ENCODE measurements at regions not wholly inside any gene's neighbourhood (a gene's known extent, or its start where the extent isn't known, plus 50 kb on each side); places are given as distances from the start of the nearest gene placed in this dataset.

DNA sequence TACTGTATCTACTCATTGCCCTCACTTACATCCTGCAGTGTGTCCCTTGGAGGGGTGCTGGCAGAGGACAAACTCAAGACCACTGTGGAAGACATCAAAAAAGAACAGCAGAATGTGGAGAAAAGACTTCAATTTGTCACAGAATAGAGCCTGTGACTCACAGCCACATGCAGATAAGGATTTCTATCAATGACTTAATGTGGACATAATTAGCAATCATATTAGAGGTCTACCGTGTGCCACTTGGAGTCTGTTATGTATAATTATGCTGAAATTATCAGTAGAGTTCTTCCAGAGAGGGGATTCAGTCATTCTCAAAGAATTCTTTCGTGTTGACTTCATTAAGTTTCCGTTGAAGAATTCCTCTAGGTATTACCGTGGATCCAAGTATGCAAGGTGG, 473.5 kb downstream of the MIAT start:
- DNase-seq (ENCODE audit: low read depth) = no peak
- TF ChIP-seq, protein P1, sequence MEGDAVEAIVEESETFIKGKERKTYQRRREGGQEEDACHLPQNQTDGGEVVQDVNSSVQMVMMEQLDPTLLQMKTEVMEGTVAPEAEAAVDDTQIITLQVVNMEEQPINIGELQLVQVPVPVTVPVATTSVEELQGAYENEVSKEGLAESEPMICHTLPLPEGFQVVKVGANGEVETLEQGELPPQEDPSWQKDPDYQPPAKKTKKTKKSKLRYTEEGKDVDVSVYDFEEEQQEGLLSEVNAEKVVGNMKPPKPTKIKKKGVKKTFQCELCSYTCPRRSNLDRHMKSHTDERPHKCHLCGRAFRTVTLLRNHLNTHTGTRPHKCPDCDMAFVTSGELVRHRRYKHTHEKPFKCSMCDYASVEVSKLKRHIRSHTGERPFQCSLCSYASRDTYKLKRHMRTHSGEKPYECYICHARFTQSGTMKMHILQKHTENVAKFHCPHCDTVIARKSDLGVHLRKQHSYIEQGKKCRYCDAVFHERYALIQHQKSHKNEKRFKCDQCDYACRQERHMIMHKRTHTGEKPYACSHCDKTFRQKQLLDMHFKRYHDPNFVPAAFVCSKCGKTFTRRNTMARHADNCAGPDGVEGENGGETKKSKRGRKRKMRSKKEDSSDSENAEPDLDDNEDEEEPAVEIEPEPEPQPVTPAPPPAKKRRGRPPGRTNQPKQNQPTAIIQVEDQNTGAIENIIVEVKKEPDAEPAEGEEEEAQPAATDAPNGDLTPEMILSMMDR (conservative IDR thresholded peaks at IDR 0.05; ENCODE audit: low read depth, low read length) = no peak
- H3K4me3 ChIP-seq (ENCODE audit: low read length) = no peak overlapping the region

DNA sequence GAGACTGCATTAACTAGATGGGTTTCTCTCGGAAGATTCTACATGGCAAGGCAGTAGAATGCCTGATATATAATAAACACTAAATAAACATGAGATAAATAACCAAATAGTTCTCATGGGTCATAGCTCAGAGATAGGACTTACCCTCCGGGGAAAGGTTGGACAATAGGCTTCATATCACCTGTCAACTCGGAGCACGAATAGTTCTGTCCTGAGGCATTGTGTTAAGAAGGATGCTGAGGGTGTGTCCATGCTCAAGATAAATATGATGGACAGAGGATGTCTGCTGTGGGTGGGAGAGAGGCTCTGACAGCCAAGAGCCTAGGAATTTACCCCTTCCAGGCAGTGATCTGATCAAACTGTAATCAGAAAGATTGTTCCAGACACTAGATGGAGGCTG, 474.0 kb downstream of the MIAT start:
- no peak for DNase-seq (ENCODE audit: low read depth)
- TF ChIP-seq, protein P1 (conservative IDR thresholded peaks at IDR 0.05; ENCODE audit: low read depth, low read length) = no peak
- no peak overlapping the region for H3K4me3 ChIP-seq (ENCODE audit: low read length)

GRCh38 chr22:27132400-27132799, 475.0 kb downstream of the MIAT start:
- no peak for DNase-seq (ENCODE audit: low read depth)
- TF ChIP-seq, protein P1 (conservative IDR thresholded peaks at IDR 0.05; ENCODE audit: low read depth, low read length) = no peak
- no peak overlapping the region for H3K4me3 ChIP-seq (ENCODE audit: low read length)

DNA sequence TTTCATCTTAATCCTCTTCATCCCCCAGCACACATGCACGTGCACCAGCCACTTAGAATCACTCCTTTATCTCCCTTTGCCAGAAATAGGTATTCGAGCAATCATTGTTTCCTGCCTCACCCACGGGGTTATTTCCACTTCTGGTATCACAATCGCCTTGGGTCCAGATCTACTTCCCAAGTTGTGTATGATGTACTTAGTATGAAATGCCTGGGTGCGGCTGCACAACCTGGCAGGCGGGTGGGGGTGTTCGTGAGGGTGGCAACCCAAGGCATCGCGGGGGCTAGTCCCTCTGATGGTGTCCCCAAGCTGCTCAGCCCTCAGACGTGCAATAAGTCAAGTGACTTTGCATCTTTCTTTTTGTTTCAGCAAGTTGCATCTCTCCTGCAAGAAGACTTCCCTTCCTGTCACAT, 475.6 kb downstream of the MIAT start:
- DNase-seq (ENCODE audit: low read depth) = no peak
- TF ChIP-seq, protein P1 (conservative IDR thresholded peaks at IDR 0.05; ENCODE audit: low read depth, low read length) = no peak
- H3K4me3 ChIP-seq (ENCODE audit: low read length) = no peak overlapping the region

- TF ChIP-seq, protein P1 (conservative IDR thresholded peaks at IDR 0.05; ENCODE audit: low read depth, low read length) = no peak
- peak overlapping the region; percentile 14 for H3K4me3 ChIP-seq (ENCODE audit: low read length)
- DNase-seq (ENCODE audit: low read depth) = no peak
Observed at GRCh38 chr22:27133681-27134314, 476.4 kb downstream of the MIAT start.

- DNase-seq (ENCODE audit: low read depth) = peak; percentile 83
- peak overlapping the region; percentile 14 for H3K4me3 ChIP-seq (ENCODE audit: low read length)
- TF ChIP-seq, protein P1 (conservative IDR thresholded peaks at IDR 0.05; ENCODE audit: low read depth, low read length) = no peak
Observed at GRCh38 chr22:27134315-27134701, 476.9 kb downstream of the MIAT start.
